ENCODE measurements at regions not wholly inside any gene's neighbourhood (a gene's known extent, or its start where the extent isn't known, plus 50 kb on each side); places are given as distances from the start of the nearest gene placed in this dataset.

DNA sequence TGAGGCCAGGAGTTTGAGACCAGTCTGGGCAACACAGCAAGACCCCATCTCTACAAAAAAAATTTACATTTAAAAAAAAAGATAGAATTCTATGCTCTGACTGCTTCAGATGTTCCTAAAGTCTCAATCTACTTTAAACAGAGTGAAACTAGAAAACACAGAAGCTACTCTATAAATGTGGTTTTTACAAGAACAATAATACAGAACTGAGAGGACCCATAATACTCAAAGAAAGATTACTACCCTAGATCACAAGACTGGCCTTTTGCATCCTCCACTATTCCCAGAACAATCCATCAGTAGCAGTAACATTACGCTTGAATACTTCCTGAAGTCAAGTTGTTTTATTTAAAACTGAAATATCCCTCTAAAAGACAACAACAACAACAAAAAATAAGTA lies 119.4 kb downstream of the ZFAND4 start:
- TF ChIP-seq, protein P1, sequence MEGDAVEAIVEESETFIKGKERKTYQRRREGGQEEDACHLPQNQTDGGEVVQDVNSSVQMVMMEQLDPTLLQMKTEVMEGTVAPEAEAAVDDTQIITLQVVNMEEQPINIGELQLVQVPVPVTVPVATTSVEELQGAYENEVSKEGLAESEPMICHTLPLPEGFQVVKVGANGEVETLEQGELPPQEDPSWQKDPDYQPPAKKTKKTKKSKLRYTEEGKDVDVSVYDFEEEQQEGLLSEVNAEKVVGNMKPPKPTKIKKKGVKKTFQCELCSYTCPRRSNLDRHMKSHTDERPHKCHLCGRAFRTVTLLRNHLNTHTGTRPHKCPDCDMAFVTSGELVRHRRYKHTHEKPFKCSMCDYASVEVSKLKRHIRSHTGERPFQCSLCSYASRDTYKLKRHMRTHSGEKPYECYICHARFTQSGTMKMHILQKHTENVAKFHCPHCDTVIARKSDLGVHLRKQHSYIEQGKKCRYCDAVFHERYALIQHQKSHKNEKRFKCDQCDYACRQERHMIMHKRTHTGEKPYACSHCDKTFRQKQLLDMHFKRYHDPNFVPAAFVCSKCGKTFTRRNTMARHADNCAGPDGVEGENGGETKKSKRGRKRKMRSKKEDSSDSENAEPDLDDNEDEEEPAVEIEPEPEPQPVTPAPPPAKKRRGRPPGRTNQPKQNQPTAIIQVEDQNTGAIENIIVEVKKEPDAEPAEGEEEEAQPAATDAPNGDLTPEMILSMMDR (conservative IDR thresholded peaks at IDR 0.05 in 1 of 2, IDR thresholded peaks at IDR 0.05 in 1 of 2; ENCODE audit: low read depth in 1 of 2, low read length in 2 of 2): no peak
- TF ChIP-seq EZH2 (IDR thresholded peaks at IDR 0.05; ENCODE audit: low read length, missing control alignments): no peak

Data from fibroblast of lung (primary cell).